NCI-H1092 treated with DMSO at 0.1 percent for 48 hours (cell line): ENCODE measurements at regions not wholly inside any gene's neighbourhood (a gene's known extent, or its start where the extent isn't known, plus 50 kb on each side); places are given as distances from the start of the nearest gene placed in this dataset.

Source experiments
- DNase-seq: peaks from one replicate; lab custom pipeline; 2025; lab: John Stamatoyannopoulos, UW

DNA sequence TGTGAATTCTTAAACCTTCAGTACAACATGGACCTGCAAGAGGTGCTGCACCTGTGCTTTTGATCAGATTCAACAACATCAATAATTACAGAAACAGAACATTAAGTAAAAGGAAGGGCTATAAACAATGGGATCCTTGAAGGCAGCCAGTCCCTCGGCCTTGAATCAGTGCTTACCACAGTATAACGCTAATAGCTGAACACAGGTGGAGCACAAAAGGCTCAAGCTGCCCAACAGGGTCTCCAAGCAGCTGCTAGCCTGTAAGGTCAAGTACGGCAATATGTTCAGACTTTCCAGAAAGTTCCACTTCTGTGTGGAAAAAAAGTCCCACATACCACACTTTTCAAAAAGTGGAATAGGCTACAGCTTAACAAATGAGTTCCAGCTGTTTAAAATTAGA, 61.9 kb upstream of the ITGA1 start:
- DNase-seq, result peak; percentile 18

GRCh38 chr5:52727020-52727419, 60.7 kb upstream of the ITGA1 start:
- no peak for DNase-seq

DNA sequence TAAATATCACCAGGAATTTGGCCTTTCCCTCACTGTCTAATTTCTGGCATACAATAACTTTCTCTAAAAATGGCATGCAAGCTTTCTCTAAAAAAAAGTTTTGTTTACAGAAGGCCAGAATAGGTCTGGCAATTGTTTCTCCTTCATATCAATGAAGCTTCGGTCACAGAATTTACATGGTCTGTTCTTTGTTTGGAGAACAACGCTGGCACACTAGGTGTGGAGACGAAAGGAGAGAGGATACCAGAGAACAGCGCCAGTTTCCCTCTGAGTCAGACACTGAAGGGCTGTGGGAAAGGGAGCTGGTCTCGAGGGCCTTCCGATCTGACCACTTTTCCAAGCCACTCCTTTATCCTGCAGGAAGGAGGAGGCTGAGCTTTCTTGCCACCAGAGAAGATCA, 60.1 kb upstream of the ITGA1 start:
- no peak for DNase-seq

- DNase-seq, result no peak
Measured at GRCh38 chr5:52728224-52728623, 59.5 kb upstream of the ITGA1 start.

- no peak for DNase-seq
Measured at GRCh38 chr5:52728686-52729085, 59.0 kb upstream of the ITGA1 start.

- no peak for DNase-seq
Measured at GRCh38 chr5:52731274-52732027, 56.3 kb upstream of the ITGA1 start.

- no peak for DNase-seq
Measured at GRCh38 chr5:52734557-52734956, 53.2 kb upstream of the ITGA1 start.

- DNase-seq, result no peak
Measured at GRCh38 chr5:52735139-52735538, 52.6 kb upstream of the ITGA1 start.
